ENCODE measurements at regions not wholly inside any gene's neighbourhood (a gene's known extent, or its start where the extent isn't known, plus 50 kb on each side); places are given as distances from the start of the nearest gene placed in this dataset.
A peak's percentile ranks its signal among the peaks of the same experiment; 100 is the strongest.

GRCh38 chr12:124713436-124714082, 146.1 kb upstream of the NCOR2 start:
- Histone ChIP-seq H3K4me1 (peaks cover 11% of the 10 kb centered on the region), H3K4me3 (no peak overlapping the region), H3K27ac (peak overlapping the region in 1 of 2 experiments; percentile 32; a peak in 2 of 6 replicates), H3K9me3 (no peaks in the 10 kb centered on the region), H3K4me2 (no peak overlapping the region)
- ChIA-PET CTCF (no interaction called here), POLR2A (no interaction called here)
- ATAC-seq, result no peak
- 81% methylated on average over 17 of the region's 17 CpGs for WGBS (ENCODE audit: missing lambda C conversion rate)
- FAIRE-seq, result no peak
- TF ChIP-seq, protein P1, sequence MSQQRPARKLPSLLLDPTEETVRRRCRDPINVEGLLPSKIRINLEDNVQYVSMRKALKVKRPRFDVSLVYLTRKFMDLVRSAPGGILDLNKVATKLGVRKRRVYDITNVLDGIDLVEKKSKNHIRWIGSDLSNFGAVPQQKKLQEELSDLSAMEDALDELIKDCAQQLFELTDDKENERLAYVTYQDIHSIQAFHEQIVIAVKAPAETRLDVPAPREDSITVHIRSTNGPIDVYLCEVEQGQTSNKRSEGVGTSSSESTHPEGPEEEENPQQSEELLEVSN (IDR thresholded peaks at IDR 0.05; ENCODE audit: borderline replicate concordance, low read depth), result no peak
- TF ChIP-seq, protein P2, sequence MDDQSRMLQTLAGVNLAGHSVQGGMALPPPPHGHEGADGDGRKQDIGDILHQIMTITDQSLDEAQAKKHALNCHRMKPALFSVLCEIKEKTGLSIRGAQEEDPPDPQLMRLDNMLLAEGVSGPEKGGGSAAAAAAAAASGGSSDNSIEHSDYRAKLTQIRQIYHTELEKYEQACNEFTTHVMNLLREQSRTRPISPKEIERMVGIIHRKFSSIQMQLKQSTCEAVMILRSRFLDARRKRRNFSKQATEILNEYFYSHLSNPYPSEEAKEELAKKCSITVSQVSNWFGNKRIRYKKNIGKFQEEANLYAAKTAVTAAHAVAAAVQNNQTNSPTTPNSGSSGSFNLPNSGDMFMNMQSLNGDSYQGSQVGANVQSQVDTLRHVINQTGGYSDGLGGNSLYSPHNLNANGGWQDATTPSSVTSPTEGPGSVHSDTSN (IDR thresholded peaks at IDR 0.05), result no peak
- TF ChIP-seq KDM5A (IDR thresholded peaks at IDR 0.05) (no peak), MAZ (IDR thresholded peaks at IDR 0.05; ENCODE audit: borderline replicate concordance, low read depth, low read length) (no peak), ZNF302 (CRISPR knock-in tag; IDR thresholded peaks at IDR 0.05) (no peak), RCOR1 (IDR thresholded peaks at IDR 0.05; ENCODE audit: low read depth, low read length) (no peak), CHD2 (IDR thresholded peaks at IDR 0.05; ENCODE audit: low read length, partially characterized antibody) (no peak), MYC (IDR thresholded peaks at IDR 0.05; ENCODE audit: borderline replicate concordance, low read length) (no peak), ZSCAN20 (CRISPR knock-in tag; IDR thresholded peaks at IDR 0.05) (no peak), ESRRA (IDR thresholded peaks at IDR 0.05; ENCODE audit: borderline replicate concordance, low read length) (no peak), RFX5 (IDR thresholded peaks at IDR 0.05) (no peak), CBX2 (IDR thresholded peaks at IDR 0.05; ENCODE audit: borderline replicate concordance, low read depth) (no peak), FOSL2 (IDR thresholded peaks at IDR 0.05) (no peak), FOSL2 (CRISPR knock-in tag; IDR thresholded peaks at IDR 0.05) (no peak), ZC3H11A (IDR thresholded peaks at IDR 0.05) (no peak), CHD4 (IDR thresholded peaks at IDR 0.05; ENCODE audit: borderline replicate concordance) (no peak), HMGXB4 (CRISPR knock-in tag; IDR thresholded peaks at IDR 0.05; ENCODE audit: borderline replicate concordance) (no peak)
- TF ChIP-seq, protein P3, sequence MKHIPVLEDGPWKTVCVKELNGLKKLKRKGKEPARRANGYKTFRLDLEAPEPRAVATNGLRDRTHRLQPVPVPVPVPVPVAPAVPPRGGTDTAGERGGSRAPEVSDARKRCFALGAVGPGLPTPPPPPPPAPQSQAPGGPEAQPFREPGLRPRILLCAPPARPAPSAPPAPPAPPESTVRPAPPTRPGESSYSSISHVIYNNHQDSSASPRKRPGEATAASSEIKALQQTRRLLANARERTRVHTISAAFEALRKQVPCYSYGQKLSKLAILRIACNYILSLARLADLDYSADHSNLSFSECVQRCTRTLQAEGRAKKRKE (CRISPR knock-in tag; IDR thresholded peaks at IDR 0.05; ENCODE audit: low read depth), result no peak
- no peak for DNase-seq (ENCODE audit: low read depth in 1 of 2, low spot score in 1 of 2)

DNA sequence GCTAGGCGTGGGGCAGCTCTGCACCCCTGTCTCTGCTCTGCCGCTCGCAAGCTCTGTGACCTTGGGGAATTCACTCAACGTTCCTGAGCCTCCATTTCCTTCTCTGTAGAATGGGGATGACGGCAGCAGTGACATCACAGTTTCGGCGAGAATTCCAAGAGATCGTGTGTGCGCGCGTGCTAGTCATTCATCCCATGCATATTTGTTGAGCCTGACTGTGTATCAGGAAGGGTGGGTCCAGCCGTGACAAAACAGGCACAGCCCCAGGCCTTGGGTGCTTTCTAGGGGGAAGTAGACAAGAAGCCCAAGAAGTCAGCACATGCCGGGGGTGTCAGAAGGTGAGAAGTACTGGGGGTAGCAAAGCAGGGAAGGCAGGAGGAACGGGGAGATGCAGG, 145.6 kb upstream of the NCOR2 start:
- Histone ChIP-seq H3K4me1 (peaks cover 11% of the 10 kb centered on the region), H3K4me2 (no peak overlapping the region), H3K4me3 (no peak overlapping the region), H3K27ac (peak overlapping the region in 1 of 2 experiments; percentile 32; a peak in 1 of 6 replicates), H3K9me3 (peaks cover under 1% of the 10 kb centered on the region; the same call in 2 of the 3 replicates)
- whole genome bisulfite sequencing (ENCODE audit: missing lambda C conversion rate), result 79% methylated on average over 14 of the region's 14 CpGs
- TF ChIP-seq GATA3 (IDR thresholded peaks at IDR 0.05; ENCODE audit: borderline replicate concordance) (no peak), CBX8 (IDR thresholded peaks at IDR 0.05) (no peak)
- DNase-seq (ENCODE audit: low read depth in 1 of 2, low spot score in 1 of 2) (no peak), FAIRE-seq (no peak), ATAC-seq (no peak)
- ChIA-PET POLR2A (no interaction called here), CTCF (interaction anchor here (1.1 to 1.3 kb wide), 2 partner anchors 10 to 28 kb away, joined by 3 to 4 read pairs; no protein-coding TSS in a partner anchor)

Measured in A549 (cell line).